H4 (cell line): ENCODE measurements at regions not wholly inside any gene's neighbourhood (a gene's known extent, or its start where the extent isn't known, plus 50 kb on each side); places are given as distances from the start of the nearest gene placed in this dataset.
"Not testable (repeated sequence)": the region's sequence is repeated elsewhere in the genome, so short reads cannot be mapped to it uniquely, and the experiment has no call there.

ENCODE experiments used
- DNase-seq: peaks from one replicate; pipeline ENCODE4 v3.0.0-alpha.2; 2015; ENCODE audit warnings: low spot score

DNA sequence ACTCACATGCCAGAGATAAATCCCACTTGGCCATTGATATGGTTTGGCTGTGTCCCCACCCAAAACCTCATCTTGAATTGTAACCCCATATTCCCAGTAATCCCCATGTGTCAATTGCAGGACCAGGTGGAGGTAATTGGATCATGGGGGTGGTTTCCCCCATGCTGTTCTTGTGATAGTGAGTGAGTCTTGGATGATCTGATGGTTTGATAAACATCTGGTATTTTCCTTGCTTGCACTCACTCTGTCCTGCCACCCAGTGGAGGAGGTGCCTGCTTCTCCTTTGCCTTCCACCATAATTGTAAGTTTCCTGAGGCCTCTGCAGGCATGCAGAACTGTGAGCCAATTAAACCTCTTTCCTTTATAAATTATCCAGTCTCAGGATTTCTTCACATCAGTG lies 50.4 kb upstream of the B3GAT2 start:
- not testable (repeated sequence) for DNase-seq

GRCh38 chr6:71011871-71012371 lies 55.1 kb upstream of the B3GAT2 start:
- no peak for DNase-seq

DNA sequence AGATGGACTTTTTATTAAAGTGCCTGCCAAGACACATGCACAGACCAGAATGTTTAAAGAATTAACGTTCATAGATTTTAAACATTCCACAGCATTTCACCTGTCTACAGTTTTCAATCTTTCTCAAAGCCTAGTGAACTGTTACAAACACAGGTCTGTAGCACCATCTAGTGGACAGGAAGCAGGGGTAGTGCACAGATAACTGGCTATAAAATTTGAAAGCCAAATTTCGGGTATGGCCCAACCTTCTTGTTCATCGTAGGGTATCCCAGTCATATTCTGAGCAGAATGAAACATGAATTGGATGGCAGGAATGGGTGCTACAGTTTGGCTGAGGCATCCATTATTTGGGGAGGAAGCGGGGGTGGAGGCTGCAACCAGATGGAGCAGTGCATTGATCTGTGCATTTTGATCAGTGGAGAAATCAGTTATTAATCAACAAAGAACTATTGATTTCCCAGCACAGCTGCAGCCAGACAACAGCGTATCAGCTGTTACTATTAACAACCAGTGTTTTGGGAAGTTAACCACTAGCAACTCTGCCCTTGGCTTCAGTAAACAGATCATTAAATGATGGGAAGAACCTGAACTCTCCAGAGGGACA lies 56.1 kb upstream of the B3GAT2 start:
- DNase-seq = peak; percentile 53

DNA sequence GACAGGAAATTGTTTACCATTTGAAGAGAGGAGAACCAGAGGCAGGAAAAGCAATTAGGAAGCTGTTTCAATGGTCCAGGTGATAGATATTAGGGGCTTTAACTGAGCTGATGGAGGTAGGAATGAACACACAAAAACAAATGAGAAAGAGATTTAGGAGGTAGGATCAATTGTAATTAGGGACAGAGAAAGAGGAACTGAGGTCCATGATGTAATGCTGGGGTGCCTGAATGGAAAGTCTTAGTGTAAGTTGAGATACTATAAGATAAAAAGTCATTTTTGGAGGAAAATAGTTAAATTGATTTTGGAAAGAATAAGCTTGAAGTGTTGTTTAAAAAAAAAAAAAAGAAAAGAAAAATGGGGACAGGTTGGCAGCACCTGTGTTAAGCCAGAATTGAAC lies 58.5 kb upstream of the B3GAT2 start:
- no peak for DNase-seq

DNA sequence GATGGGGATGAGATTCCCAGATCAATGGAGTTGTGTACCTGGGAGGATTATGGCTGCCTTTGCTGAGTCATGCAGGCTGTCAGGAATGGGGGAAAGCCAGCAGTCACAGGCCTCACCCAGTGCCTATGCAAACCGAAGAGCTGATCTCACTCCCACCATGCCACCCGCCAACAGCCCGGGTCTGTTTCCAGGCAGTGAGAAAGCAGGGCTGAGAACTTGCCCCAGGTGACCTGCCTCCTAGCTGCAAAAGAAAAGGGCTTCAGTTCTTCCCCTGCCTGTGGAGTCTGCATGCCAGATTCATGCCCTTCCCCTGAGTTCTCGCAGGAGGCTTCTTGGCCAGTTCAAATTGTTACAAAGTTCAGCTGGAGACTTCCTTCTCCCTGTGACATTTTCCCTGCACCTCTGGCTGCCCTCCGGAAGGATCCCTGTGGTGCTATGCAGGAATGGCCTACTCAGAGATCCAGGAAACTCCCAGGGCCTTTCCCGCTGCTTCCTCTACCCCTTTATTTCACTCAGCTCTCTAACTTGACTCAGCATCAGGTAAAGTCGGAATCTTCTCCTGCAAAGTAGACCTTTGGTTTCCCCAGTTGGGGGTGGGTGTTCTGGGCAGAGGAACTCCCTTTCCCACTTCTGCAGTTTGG lies 71.5 kb upstream of the B3GAT2 start:
- DNase-seq = no peak

DNA sequence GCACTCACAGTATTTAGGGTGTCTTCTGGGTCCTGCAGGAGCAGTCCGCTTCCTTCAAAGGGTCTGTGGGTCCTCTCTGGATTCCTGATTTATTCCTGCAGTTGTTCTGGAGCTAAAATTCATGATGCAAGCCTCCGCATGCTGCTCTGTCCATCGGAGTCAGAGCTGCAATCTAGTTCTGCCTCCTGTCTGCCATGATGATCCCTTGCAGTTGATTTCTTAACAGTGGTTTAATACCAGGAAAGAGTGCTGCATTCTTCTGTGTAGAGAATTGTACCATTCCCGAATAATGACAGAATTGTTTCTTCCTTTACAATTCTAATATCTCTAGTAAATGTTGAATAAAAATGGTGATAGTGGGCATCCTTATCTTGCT lies 72.0 kb upstream of the B3GAT2 start:
- no peak for DNase-seq

DNA sequence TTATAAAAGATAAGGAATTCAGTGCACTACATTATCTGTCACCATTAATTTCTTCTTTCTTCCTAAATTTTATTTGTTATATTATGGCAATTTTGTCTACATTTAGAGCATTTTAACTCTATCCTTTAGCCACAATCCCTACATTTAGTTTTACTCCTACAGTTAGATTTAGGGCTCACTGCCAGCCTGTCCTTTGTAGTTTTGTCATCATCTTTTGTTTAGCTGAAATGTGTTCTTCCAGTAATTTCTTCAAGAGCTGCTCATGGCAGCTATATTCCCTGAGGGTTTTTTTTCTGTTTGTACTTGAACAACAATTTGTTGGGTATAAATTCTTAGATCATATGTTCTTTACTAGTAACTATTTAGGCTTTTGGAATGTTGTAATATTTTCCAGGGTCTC lies 72.7 kb upstream of the B3GAT2 start:
- DNase-seq = no peak

DNA sequence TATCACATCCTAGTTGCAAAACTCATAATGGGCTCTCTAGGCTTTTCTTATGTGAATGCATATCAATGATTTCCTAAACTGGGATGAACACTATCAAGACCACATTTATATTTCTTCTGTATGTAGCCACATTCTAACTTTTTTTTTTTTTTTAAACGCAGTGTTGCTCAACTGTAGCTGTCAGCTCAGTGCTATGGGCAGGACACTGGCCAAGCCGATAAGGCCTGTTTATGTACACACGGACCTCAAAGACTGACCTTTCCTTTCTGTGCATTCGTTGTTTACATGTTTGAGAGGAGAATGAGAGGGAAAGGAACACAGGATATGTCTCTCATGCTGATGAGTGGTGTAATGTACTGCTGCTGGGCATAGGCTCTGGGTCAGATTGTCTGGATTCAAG lies 75.1 kb upstream of the B3GAT2 start:
- peak; percentile 21 for DNase-seq

- DNase-seq = no peak
Observed at GRCh38 chr6:71033171-71033570, 76.3 kb upstream of the B3GAT2 start.

DNA sequence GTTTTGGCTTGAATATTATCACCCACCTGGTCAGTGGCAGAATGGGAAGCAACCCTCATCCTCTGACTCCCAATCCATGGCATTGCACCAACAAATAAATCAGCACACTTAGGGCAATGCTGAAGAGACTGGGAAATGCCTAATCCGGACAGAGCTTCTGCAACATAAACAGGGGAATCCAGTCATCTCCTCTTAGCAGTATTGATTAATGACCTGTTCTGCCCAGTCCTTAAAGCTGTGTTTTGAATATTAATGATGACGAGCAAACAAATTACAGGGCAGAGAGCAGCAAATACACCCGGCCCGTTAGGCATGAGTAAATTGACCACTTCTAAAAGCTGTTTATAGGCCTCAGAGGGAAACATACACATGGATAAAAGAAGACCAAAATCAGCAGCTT lies 77.0 kb upstream of the B3GAT2 start:
- no peak for DNase-seq

- no peak for DNase-seq
Observed at GRCh38 chr6:71034563-71035345, 77.9 kb upstream of the B3GAT2 start.

DNA sequence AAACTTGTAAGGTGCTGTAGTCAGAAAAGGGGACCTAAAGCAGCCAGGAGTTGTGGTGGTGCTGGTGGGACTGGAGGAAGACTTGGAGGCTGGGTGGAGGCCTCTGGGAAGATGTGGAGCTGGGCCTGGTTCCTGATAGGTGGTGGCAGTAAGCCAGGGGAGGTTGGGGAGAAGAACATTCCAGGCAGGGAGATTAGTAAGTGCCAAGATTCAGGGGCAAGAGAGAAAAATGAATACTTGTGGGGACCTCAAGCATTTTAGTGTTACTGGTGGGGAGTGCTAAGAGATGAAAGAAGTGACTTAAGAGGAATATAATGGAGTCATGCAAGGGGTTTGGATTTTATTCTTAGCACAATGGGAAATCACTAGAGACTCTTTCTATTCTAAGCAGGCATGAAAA lies 79.0 kb upstream of the B3GAT2 start:
- no peak for DNase-seq

- peak; percentile 15 for DNase-seq
Observed at GRCh38 chr6:71038711-71039344, 82.0 kb upstream of the B3GAT2 start.

DNA sequence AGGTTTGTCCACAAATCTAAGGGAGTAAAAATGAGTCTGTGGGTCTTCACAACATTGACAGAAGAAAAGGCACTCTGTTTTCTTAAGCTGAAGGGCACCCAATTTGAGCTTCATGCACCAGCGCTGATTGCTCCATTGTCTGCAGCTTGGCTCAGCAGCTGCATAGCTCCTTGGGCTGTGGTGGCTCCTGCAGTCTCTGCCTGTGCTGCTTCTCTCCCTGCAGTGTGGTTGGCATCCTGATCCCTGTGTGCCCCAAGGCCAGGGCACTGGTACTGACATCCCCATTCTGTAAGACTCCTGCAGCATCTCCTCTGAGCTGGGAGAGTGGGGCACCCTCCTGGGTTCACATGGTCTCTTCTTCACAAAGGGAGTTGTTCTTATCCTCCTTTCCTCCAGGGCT lies 83.2 kb upstream of the B3GAT2 start:
- DNase-seq = no peak

- DNase-seq = no peak
Observed at GRCh38 chr6:71040841-71041240, 84.0 kb upstream of the B3GAT2 start.

DNA sequence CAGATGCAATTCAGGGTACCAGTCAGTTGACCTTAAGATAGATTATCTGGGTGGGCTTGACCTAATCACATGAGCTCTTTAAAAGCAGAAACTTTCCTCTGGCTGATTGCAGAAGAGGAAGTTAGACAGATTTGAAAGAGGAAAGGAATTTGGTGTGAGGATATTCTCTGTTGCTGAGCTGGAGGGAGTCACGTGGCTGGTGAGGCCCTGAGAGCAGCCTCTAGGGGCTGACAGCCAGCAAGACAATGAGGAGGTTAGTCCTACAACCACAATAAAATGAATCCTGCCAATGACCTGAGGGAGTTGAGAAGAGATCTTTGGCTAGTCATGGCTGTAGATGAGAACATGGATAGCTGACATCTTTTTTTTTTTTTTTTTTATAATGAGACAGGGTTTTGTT lies 87.0 kb upstream of the B3GAT2 start:
- no peak for DNase-seq

- DNase-seq = no peak
Observed at GRCh38 chr6:71044753-71045152, 87.9 kb upstream of the B3GAT2 start.

DNA sequence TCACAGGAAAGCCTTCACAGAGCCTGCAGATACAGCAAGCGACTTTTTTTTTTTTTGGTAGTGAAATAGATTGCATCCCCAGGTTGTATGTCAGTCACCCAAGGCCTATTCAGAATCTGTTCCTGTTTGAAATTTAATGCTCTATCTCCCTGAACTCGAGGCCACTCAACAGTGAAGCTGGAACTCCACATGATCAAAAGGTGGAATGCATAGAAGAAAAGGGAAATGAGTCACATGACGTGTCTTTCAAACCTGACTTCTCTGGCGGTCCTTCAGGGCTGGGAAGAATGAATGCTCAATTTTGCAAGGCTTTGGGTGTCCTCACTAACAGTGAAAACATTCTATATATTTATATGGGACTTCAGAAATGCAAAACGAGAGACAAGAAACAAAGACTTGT lies 88.4 kb upstream of the B3GAT2 start:
- DNase-seq = no peak

GRCh38 chr6:71047417-71047816 lies 90.6 kb upstream of the B3GAT2 start:
- no peak for DNase-seq

- DNase-seq = no peak
Observed at GRCh38 chr6:71048320-71049164, 91.7 kb upstream of the B3GAT2 start.

DNA sequence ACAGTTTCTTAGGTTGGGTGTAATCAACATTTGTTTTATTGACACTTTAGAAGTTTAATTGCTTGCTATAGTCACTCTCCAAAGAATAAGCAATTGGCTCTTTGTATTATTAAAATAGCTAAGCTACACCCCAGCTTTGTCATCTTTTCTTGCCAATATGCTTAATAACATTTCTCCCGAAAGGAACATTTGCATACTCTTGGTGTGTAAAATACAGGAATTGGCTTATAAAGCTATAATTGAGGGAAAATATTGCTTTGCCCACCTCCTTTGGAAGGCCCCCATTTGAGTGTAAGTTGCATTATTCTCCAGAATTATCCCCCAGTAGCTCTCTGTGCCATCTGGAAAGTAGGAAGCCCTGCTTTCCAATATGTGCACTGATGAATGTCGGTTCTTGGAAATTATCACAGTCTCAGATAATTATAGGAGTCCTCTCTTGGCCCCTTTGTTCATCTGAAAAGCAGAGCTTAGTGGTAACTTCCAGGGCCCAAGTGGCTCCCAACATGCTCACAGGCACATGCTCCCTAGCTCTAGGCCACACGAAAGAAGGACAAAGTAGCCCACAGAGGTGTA lies 92.4 kb upstream of the B3GAT2 start:
- no peak for DNase-seq
